ENCODE measurements at regions not wholly inside any gene's neighbourhood (a gene's known extent, or its start where the extent isn't known, plus 50 kb on each side); places are given as distances from the start of the nearest gene placed in this dataset.

GRCh38 chr12:85713373-85713772, 122.8 kb downstream of the RASSF9 start:
- Histone ChIP-seq H3K4me1 (ENCODE audit: low read depth, poor library complexity, severe bottlenecking) (no peaks in the 10 kb centered on the region), H3K79me2 (ENCODE audit: insufficient read depth, low read depth) (no peaks in the 10 kb centered on the region), H3K4me2 (no peak overlapping the region), H3K4me3 (IDR thresholded peaks at IDR 0.05; ENCODE audit: insufficient read depth, low read depth, low read length) (no peak overlapping the region), H3K9ac (no peak overlapping the region), H3K27ac (no peak overlapping the region), H4K20me1 (ENCODE audit: insufficient read depth) (no peaks in the 10 kb centered on the region), H3K36me3 (ENCODE audit: insufficient read depth) (no peaks in the 10 kb centered on the region), H2AFZ (ENCODE audit: low read depth) (no peak overlapping the region), H3K27me3 (ENCODE audit: insufficient read depth, low read depth) (no peaks in the 10 kb centered on the region)
- TF ChIP-seq CTCF (conservative IDR thresholded peaks at IDR 0.05; ENCODE audit: low read depth, low read length), result no peak

- Histone ChIP-seq H3K9ac (no peak overlapping the region), H2AFZ (ENCODE audit: low read depth) (no peak overlapping the region)
- no peak for TF ChIP-seq CTCF (conservative IDR thresholded peaks at IDR 0.05; ENCODE audit: low read depth, low read length)
Measured at GRCh38 chr12:85714425-85714824, 121.8 kb downstream of the RASSF9 start.

GRCh38 chr12:85720308-85721033, 115.7 kb downstream of the RASSF9 start:
- H3K4me3 ChIP-seq (IDR thresholded peaks at IDR 0.05; ENCODE audit: insufficient read depth, low read depth, low read length), result no peak overlapping the region
- no peaks in the 10 kb centered on the region for H4K20me1 ChIP-seq (ENCODE audit: insufficient read depth)
- H3K27ac ChIP-seq, result no peak overlapping the region
- H3K4me1 ChIP-seq (ENCODE audit: low read depth, poor library complexity, severe bottlenecking), result no peaks in the 10 kb centered on the region
- H3K36me3 ChIP-seq (ENCODE audit: insufficient read depth), result no peaks in the 10 kb centered on the region
- no peaks in the 10 kb centered on the region for H3K27me3 ChIP-seq (ENCODE audit: insufficient read depth, low read depth)
- no peak overlapping the region for H3K4me2 ChIP-seq
- H3K9ac ChIP-seq, result no peak overlapping the region
- no peaks in the 10 kb centered on the region for H3K79me2 ChIP-seq (ENCODE audit: insufficient read depth, low read depth)
- H2AFZ ChIP-seq (ENCODE audit: low read depth), result no peak overlapping the region
- TF ChIP-seq CTCF (conservative IDR thresholded peaks at IDR 0.05; ENCODE audit: low read depth, low read length), result no peak

More at GRCh38 chr12:85714425-85714824, 121.8 kb downstream of the RASSF9 start:
- Histone ChIP-seq H3K4me2 (no peak overlapping the region), H4K20me1 (ENCODE audit: insufficient read depth) (no peaks in the 10 kb centered on the region), H3K79me2 (ENCODE audit: insufficient read depth, low read depth) (no peaks in the 10 kb centered on the region), H3K4me3 (IDR thresholded peaks at IDR 0.05; ENCODE audit: insufficient read depth, low read depth, low read length) (no peak overlapping the region), H3K36me3 (ENCODE audit: insufficient read depth) (no peaks in the 10 kb centered on the region), H3K27ac (no peak overlapping the region), H3K4me1 (ENCODE audit: low read depth, poor library complexity, severe bottlenecking) (no peaks in the 10 kb centered on the region), H3K27me3 (ENCODE audit: insufficient read depth, low read depth) (no peaks in the 10 kb centered on the region)

GRCh38 chr12:85725991-85726390, 110.2 kb downstream of the RASSF9 start:
- no peak overlapping the region for H3K4me2 ChIP-seq
- H3K27me3 ChIP-seq (ENCODE audit: insufficient read depth, low read depth), result no peaks in the 10 kb centered on the region
- H3K36me3 ChIP-seq (ENCODE audit: insufficient read depth), result no peaks in the 10 kb centered on the region
- no peaks in the 10 kb centered on the region for H3K4me1 ChIP-seq (ENCODE audit: low read depth, poor library complexity, severe bottlenecking)
- H3K79me2 ChIP-seq (ENCODE audit: insufficient read depth, low read depth), result no peaks in the 10 kb centered on the region
- H2AFZ ChIP-seq (ENCODE audit: low read depth), result no peak overlapping the region
- no peak for TF ChIP-seq CTCF (conservative IDR thresholded peaks at IDR 0.05; ENCODE audit: low read depth, low read length)
- H4K20me1 ChIP-seq (ENCODE audit: insufficient read depth), result no peaks in the 10 kb centered on the region
- no peak overlapping the region for H3K9ac ChIP-seq
- no peak overlapping the region for H3K4me3 ChIP-seq (IDR thresholded peaks at IDR 0.05; ENCODE audit: insufficient read depth, low read depth, low read length)
- H3K27ac ChIP-seq, result no peak overlapping the region

Data from KMS-11 (cell line).